Glutamatergic neuron (in vitro differentiated cells): ENCODE measurements at regions not wholly inside any gene's neighbourhood (a gene's known extent, or its start where the extent isn't known, plus 50 kb on each side); places are given as distances from the start of the nearest gene placed in this dataset.

Experiments
- DNase-seq: peaks from one replicate; pipeline ENCODE4 v3.0.0; 2022
- H3K27ac Mint-ChIP-seq: one replicate; pipeline ENCODE4 v1.8.0; 2020; ENCODE audit warnings: mild to moderate bottlenecking, mixed read lengths, inconsistent platforms; ENCODE audit not compliant: unreplicated experiment
- H3K27me3 Mint-ChIP-seq: one replicate; pipeline ENCODE4 v1.8.0; 2020; ENCODE audit warnings: mild to moderate bottlenecking, moderate library complexity, mixed read lengths, inconsistent platforms; ENCODE audit not compliant: unreplicated experiment
- H3K36me3 Mint-ChIP-seq: one replicate; pipeline ENCODE4 v1.8.0; 2020; ENCODE audit warnings: mild to moderate bottlenecking, mixed read lengths, inconsistent platforms; ENCODE audit not compliant: unreplicated experiment
- H3K4me1 Mint-ChIP-seq: one replicate; pipeline ENCODE4 v1.8.0; 2020; ENCODE audit warnings: mild to moderate bottlenecking, low read depth, mixed read lengths, inconsistent platforms; ENCODE audit not compliant: unreplicated experiment
- H3K4me3 Mint-ChIP-seq: one replicate; pipeline ENCODE4 v1.8.0; 2020; ENCODE audit warnings: mild to moderate bottlenecking, mixed read lengths, inconsistent platforms; ENCODE audit not compliant: unreplicated experiment
- H3K9me3 Mint-ChIP-seq: one replicate; pipeline ENCODE4 v1.8.0; 2020; ENCODE audit warnings: mild to moderate bottlenecking, moderate library complexity, mixed read lengths, inconsistent platforms; ENCODE audit not compliant: unreplicated experiment
- CTCF ChIP-seq: fragments of 200-600 bp; sonication (generic); IDR thresholded peaks from one replicate; pipeline ENCODE4 v1.5.0; 2021; ENCODE audit not compliant: partially characterized antibody, unreplicated experiment

- no peaks in the 10 kb centered on the region for H3K36me3 Mint-ChIP-seq
- H3K27ac Mint-ChIP-seq: no peak overlapping the region
- H3K27me3 Mint-ChIP-seq: peaks cover 2% of the 10 kb centered on the region
- peak; percentile 72 for DNase-seq
- H3K9me3 Mint-ChIP-seq: peaks cover 5% of the 10 kb centered on the region
- H3K4me1 Mint-ChIP-seq: no peaks in the 10 kb centered on the region
- no peak overlapping the region for H3K4me3 Mint-ChIP-seq
- TF ChIP-seq CTCF: peak; percentile 90
Observed at GRCh38 chr12:114508529-114509129, 102.7 kb upstream of the TBX5 start.

- peaks cover 7% of the 10 kb centered on the region for H3K27me3 Mint-ChIP-seq
- no peak overlapping the region for H3K27ac Mint-ChIP-seq
- no peak for TF ChIP-seq CTCF
- no peak for DNase-seq
- peaks cover 4% of the 10 kb centered on the region for H3K36me3 Mint-ChIP-seq
- H3K9me3 Mint-ChIP-seq: peaks cover 5% of the 10 kb centered on the region
- H3K4me1 Mint-ChIP-seq: no peaks in the 10 kb centered on the region
- H3K4me3 Mint-ChIP-seq: no peak overlapping the region
Observed at GRCh38 chr12:114506651-114507050, 100.7 kb upstream of the TBX5 start.

- Mint-ChIP-seq H3K4me3 (no peak overlapping the region), H3K4me1 (no peaks in the 10 kb centered on the region), H3K27me3 (peaks cover 7% of the 10 kb centered on the region), H3K9me3 (peaks cover 5% of the 10 kb centered on the region), H3K27ac (no peak overlapping the region), H3K36me3 (peaks cover 4% of the 10 kb centered on the region)
- no peak for TF ChIP-seq CTCF
- no peak for DNase-seq
Observed at GRCh38 chr12:114504311-114504710, 98.4 kb upstream of the TBX5 start.

GRCh38 chr12:114501474-114501807 lies 95.5 kb upstream of the TBX5 start:
- H3K27ac Mint-ChIP-seq: no peak overlapping the region
- no peak for DNase-seq
- no peak for TF ChIP-seq CTCF
- H3K4me1 Mint-ChIP-seq: no peaks in the 10 kb centered on the region
- peaks cover 5% of the 10 kb centered on the region for H3K9me3 Mint-ChIP-seq
- H3K36me3 Mint-ChIP-seq: peaks cover 4% of the 10 kb centered on the region
- peaks cover 7% of the 10 kb centered on the region for H3K27me3 Mint-ChIP-seq
- peak overlapping the region; percentile 41 for H3K4me3 Mint-ChIP-seq

- TF ChIP-seq CTCF: no peak
- Mint-ChIP-seq H3K9me3 (peaks cover 3% of the 10 kb centered on the region), H3K27ac (no peak overlapping the region), H3K27me3 (peaks cover 6% of the 10 kb centered on the region), H3K36me3 (peaks cover 4% of the 10 kb centered on the region), H3K4me1 (no peaks in the 10 kb centered on the region), H3K4me3 (peak overlapping the region; percentile 41)
- DNase-seq: peak; percentile 49
Observed at GRCh38 chr12:114500775-114501473, 95.0 kb upstream of the TBX5 start.
